Posterior cingulate gyrus (tissue), 11 donors: ENCODE measurements at regions not wholly inside any gene's neighbourhood (a gene's known extent, or its start where the extent isn't known, plus 50 kb on each side); places are given as distances from the start of the nearest gene placed in this dataset.
A peak's percentile ranks its signal among the peaks of the same experiment; 100 is the strongest.
"Not testable (repeated sequence)": the region's sequence is repeated elsewhere in the genome, so short reads cannot be mapped to it uniquely, and the experiment has no call there.

Experiments
- DNase-seq, 10 donors: peaks; one replicate each; pipeline versions ENCODE4 v3.0.0 to v3.0.0-alpha.2; 2020 to 2021; ENCODE audit warnings: mixed read lengths in 3 of 10
- intact Hi-C: fragments of 100-400 bp; cut with DNase I; formaldehyde crosslinking; loops from one replicate; pipeline ENCODE4 v1.15.1; 2023

DNA sequence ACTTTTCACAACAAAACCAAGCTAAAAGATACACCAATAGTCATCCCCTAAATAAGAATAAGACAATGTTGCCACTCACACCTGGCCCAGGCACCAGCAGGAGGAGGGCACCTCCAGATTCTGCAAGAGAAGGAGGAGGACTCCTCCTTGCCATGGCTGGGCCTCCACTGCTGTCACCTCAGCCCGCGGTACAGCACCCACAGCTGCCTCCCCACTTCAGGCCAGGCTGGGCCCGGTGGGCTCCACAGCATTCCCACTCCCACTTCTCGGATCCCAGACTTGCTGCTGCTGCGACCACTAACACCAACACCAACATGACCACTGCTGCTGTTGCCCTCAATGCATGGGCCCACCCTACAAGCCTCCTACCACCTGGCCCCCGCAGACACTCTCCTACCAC lies 95.3 kb upstream of the POTED start:
- intact Hi-C loops = not testable (repeated sequence)
- peak in 3 of 10 donors; percentile 54 to 62 (median 58) for DNase-seq

DNA sequence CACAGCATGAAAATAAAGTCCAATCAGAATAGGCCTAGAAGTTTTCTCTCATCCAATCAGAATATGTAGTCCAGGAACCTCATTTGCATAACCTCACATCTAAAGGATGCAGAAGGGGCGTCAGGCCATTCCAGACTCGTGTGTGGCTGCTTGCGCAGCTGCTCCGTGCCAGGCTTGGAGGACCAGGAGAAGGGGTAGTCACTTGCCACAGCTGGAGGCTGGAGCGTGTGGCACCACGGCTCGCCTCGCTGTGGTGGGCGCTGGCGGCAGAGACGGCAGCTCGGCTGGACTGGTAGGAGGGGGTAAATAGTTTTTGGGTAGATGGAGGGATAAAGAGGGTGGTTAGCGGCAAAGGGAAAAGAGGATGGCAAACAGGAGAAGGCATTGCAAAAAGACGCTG lies 93.6 kb upstream of the POTED start:
- intact Hi-C loops = not testable (repeated sequence)
- peak in 1 of 10 donors; percentile 31 for DNase-seq

DNA sequence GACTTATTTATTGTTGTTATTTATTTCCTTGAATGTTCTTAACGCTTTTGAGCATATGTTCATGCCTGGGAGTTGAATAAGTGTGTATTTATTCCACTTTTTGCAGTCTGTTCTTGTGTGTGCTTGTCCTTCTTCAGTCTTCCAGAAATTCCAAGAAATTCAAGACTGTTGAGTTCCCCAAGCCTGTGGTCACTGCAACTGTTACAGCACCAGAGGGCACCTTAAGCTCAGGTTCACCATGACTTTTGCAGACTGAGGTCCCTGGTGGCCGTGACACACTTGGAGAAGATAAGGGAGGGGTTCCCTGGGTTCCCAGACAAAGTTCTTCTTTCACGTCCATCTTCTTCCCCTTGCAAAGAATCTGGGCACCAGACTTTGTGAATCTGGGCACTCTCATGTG lies 89.6 kb upstream of the POTED start:
- DNase-seq, intact Hi-C loops: not testable (repeated sequence)

DNA sequence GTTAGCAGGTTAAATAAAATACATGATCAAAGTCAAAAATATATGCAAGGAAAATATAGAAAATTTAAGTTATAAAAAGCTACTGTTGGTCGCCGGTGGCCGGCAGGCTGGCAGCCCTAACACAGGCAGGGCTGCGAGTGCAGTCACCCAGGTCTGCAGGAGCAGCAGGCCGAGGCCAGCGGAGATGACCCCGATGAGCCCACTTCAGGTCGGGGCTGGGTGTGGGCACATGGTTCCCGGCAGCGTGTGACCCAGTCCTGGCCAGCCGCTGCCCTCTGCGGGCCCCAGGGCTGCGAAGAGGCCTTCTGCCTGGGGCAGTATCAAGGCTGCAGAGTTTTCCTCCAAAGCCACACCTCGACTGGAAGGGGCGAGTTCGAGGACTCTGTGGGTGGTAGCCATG lies 84.6 kb upstream of the POTED start:
- intact Hi-C loops = not testable (repeated sequence)
- peak in 1 of 10 donors; percentile 70 for DNase-seq

DNA sequence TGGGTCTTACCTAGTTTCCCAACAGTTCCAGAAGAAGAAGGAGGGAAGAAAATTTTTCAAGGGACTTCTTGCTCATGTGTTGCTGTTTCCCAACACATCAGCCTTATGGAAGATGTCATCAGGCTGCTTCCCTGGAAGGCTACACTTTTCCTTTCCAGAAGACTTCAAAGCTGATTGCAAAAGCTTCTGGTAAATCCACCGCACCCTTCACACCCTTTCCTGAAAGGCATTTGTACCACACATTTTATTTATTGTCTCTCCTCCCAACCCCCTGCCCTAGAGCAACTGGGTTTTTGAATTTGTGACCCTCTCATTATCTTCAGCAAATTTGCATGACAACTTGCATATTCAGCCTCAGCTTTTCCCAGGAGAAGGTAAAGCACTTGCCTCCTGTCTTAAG lies 80.5 kb upstream of the POTED start:
- intact Hi-C loops = not testable (repeated sequence)

DNA sequence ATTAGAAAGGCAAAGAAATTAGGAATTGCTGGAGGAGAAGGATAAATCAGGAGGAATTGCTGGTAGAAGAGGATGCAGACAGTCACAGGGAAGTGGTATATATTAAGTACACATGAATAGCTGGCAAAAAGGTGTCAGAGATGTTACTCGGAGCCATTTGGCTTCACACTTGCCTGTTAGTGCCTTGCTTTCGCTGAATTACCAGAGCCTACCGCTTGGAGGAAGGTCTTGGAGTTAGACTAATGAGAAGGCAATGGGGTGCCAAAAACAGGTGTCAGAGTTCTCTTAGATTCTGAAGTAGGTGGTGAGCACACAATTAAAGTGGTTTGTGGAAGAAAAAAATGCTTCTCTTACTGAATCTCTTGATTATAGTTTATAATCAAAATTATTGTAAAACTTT lies 79.9 kb upstream of the POTED start:
- intact Hi-C loops, DNase-seq: not testable (repeated sequence)

More for the DNA sequence above, 80.5 kb upstream of the POTED start:
- not testable (repeated sequence) for DNase-seq

DNA sequence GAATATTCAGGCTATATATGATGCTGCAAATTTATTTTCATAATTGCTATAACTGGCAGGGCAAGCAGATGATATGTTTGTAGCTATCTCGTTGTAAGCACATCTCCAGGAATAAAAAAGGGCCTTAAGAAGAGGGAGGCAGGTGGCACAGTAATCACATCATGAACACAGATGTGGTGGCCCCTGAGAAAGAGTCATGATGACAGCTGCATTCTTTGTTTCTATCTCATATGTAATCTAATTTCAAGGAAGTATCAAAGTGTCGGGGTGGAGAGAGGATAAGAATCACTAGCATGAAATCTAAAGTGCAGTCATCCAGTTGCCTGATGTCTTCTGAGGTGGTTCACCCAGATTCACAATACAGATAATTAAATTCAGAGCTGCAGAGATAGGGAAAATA lies 78.9 kb upstream of the POTED start:
- intact Hi-C loops, DNase-seq: not testable (repeated sequence)

DNA sequence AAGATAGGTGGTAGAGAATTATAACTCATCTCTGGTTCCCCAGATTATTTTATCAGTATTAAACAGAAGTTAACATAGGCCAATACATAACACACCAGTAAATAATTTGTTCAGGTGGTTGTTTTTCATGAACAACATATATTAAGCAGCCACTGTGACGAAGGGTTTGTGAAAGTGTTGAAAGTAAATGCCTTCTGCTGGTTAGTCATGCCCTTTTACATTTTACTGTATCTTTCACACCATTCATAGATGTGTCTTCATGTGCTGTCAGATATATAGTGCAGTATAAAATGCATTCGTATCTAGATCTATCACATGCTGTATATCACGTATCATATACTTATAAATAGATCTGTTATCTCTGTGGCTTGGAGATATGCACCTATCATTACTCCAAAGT lies 66.1 kb upstream of the POTED start:
- DNase-seq, intact Hi-C loops: not testable (repeated sequence)

DNA sequence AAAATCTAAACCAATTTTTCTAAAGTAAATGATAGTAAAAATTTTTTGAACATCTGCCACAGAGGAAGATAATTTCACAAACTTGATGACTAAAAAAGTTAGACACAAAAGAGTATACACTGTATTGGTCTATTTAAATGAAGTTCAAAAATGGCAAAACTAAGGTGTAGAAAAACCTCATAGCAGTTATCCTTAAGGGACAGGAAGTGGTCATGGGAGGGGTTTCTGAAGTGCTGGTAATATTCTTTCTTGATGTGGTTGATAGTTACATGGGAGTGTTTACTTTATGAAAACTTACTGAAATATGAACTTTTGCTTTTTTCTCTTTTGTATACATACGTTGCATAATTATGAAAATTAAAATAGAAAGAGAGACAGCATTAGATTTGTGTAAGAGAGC lies 64.1 kb upstream of the POTED start:
- DNase-seq, intact Hi-C loops: not testable (repeated sequence)
